IMR-90 (cell line): ENCODE measurements at regions not wholly inside any gene's neighbourhood (a gene's known extent, or its start where the extent isn't known, plus 50 kb on each side); places are given as distances from the start of the nearest gene placed in this dataset.

ENCODE experiments used
- ATAC-seq: fragments of 200-7000 bp; cut with Tn5 transposase; 2 replicates; pipeline ENCODE4 v1.9.1; 2020; ENCODE audit warnings: low read depth, mild to moderate bottlenecking, moderate library complexity
- BruUV-seq: library from RNA; stranded (reverse); fragments of 400-500 nt; replicated peaks from 2 replicates; lab custom pipeline; 2021; lab: Mats Ljungman, UMichigan
- CTCF ChIA-PET: fragments of 300-600 bp; formaldehyde crosslinking; extraction: SDS; loops from one replicate; lab custom pipeline; 2021; ENCODE audit warnings: antibody characterized with exemption; lab: Yijun Ruan, JAX
- POLR2A ChIA-PET: fragments of 300-600 bp; sonication (Branson Sonifier 250); formaldehyde crosslinking; loops from one replicate; lab custom pipeline; 2022; ENCODE audit warnings: antibody characterized with exemption; ENCODE audit not compliant: unreplicated experiment; lab: Charles Lee
- DNase-seq: peaks from one replicate; pipeline ENCODE4 v3.0.0; 2013
- H2AFZ ChIP-seq: replicated peaks from 2 replicates; pipeline ENCODE3; 2013; ENCODE audit warnings: low read length, mild to moderate bottlenecking; ENCODE audit not compliant: poor library complexity
- H2AK5ac ChIP-seq: 2 replicates; pipeline ENCODE4 v1.6.1; 2013; ENCODE audit warnings: low read depth, low read length, inconsistent platforms
- H2AK9ac ChIP-seq: replicated peaks from 2 replicates; pipeline ENCODE3; 2013; ENCODE audit warnings: mild to moderate bottlenecking, low read depth, low read length, moderate library complexity; ENCODE audit not compliant: poor library complexity
- H2BK120ac ChIP-seq: 2 replicates; pipeline ENCODE4 v1.6.1; 2013; ENCODE audit warnings: low read depth, low read length, inconsistent platforms
- H2BK15ac ChIP-seq: 3 replicates; pipeline ENCODE4 v1.6.1; 2013; ENCODE audit warnings: low read depth, low read length, inconsistent platforms
- H2BK20ac ChIP-seq: 2 replicates; pipeline ENCODE4 v1.6.1; 2013; ENCODE audit warnings: low read depth, mild to moderate bottlenecking, inconsistent platforms, low read length, moderate library complexity
- H2BK5ac ChIP-seq: 2 replicates; pipeline ENCODE4 v1.6.1; 2013; ENCODE audit warnings: mild to moderate bottlenecking, low read depth, low read length, inconsistent platforms; ENCODE audit not compliant: poor library complexity, severe bottlenecking
- H3K14ac ChIP-seq: replicated peaks from 2 replicates; pipeline ENCODE4 v1.6.1; 2013; ENCODE audit warnings: low read depth, low read length, inconsistent platforms
- H3K18ac ChIP-seq: 2 replicates; pipeline ENCODE4 v1.6.1; 2013; ENCODE audit warnings: low read depth, low read length, control low read depth
- H3K23ac ChIP-seq: 2 replicates; pipeline ENCODE4 v1.6.1; 2013; ENCODE audit warnings: low read depth, low read length, inconsistent platforms
- H3K27ac ChIP-seq: 2 replicates; pipeline ENCODE4 v1.5.1; 2013; ENCODE audit warnings: mild to moderate bottlenecking, control low read depth, low read length; ENCODE audit not compliant: insufficient read depth
- H3K27me3 ChIP-seq: 2 replicates; pipeline ENCODE4 v1.6.1; 2013; ENCODE audit warnings: low read length; ENCODE audit not compliant: control insufficient read depth, insufficient read depth
- H3K36me3 ChIP-seq: 2 replicates; pipeline ENCODE4 v1.6.1; 2013; ENCODE audit warnings: low read length, mixed read lengths; ENCODE audit not compliant: control insufficient read depth, insufficient read depth
- H3K4ac ChIP-seq: 2 replicates; pipeline ENCODE4 v1.6.1; 2013; ENCODE audit warnings: low read depth, low read length, inconsistent platforms
- H3K4me1 ChIP-seq: 2 replicates; pipeline ENCODE4 v1.6.1; 2013; ENCODE audit warnings: low read length, mixed read lengths; ENCODE audit not compliant: control insufficient read depth, insufficient read depth
- H3K4me2 ChIP-seq: 2 replicates; pipeline ENCODE4 v1.6.1; 2013; ENCODE audit warnings: low read depth, mild to moderate bottlenecking, control low read depth, low read length, moderate library complexity
- H3K4me3 ChIP-seq: 2 replicates; pipeline ENCODE4 v1.5.1; 2013; ENCODE audit warnings: low read depth, mild to moderate bottlenecking, control low read depth, low read length, moderate library complexity; ENCODE audit not compliant: insufficient read depth
- H3K56ac ChIP-seq: 2 replicates; pipeline ENCODE4 v1.6.1; 2013; ENCODE audit warnings: low read length, inconsistent platforms; ENCODE audit not compliant: insufficient read depth; ENCODE audit errors: extremely low read depth
- H3K79me1 ChIP-seq, 2 experiments: 2 replicates each; pipeline ENCODE4 v1.6.1; 2013; ENCODE audit warnings: low read length in 2 of 2, inconsistent platforms in 1 of 2, low read depth in 1 of 2
- H3K9ac ChIP-seq: 2 replicates; pipeline ENCODE4 v1.6.1; 2013; ENCODE audit warnings: low read depth, low read length, control low read depth
- H3K9me1 ChIP-seq: 2 replicates; pipeline ENCODE4 v1.6.1; 2013; ENCODE audit warnings: low read length, inconsistent platforms; ENCODE audit not compliant: insufficient read depth
- H3K9me3 ChIP-seq: 2 replicates; pipeline ENCODE4 v1.6.1; 2013; ENCODE audit warnings: low read length; ENCODE audit not compliant: control insufficient read depth, insufficient read depth
- H4K20me1 ChIP-seq: 2 replicates; pipeline ENCODE4 v1.6.1; 2013; ENCODE audit warnings: low read length, inconsistent platforms; ENCODE audit not compliant: insufficient read depth
- H4K5ac ChIP-seq: 2 replicates; pipeline ENCODE4 v1.6.1; 2013; ENCODE audit warnings: mild to moderate bottlenecking, low read depth, low read length, control low read depth
- H4K8ac ChIP-seq, 2 experiments: 2 replicates each; pipeline ENCODE4 v1.6.1; 2013; ENCODE audit warnings: low read depth in 2 of 2, low read length in 2 of 2, control low read depth in 1 of 2, inconsistent platforms in 1 of 2
- H4K91ac ChIP-seq: 2 replicates; pipeline ENCODE4 v1.6.1; 2013; ENCODE audit warnings: low read depth, low read length, inconsistent platforms; ENCODE audit not compliant: insufficient read depth
- BHLHE40 ChIP-seq: fragments of 150-350 bp; IDR thresholded peaks from 2 replicates; pipeline ENCODE4 v1.6.1; 2016; ENCODE audit warnings: mild to moderate bottlenecking, low read depth, low read length
- CEBPB ChIP-seq: IDR thresholded peaks from 2 replicates; pipeline ENCODE4 v1.6.1; 2012; ENCODE audit warnings: low read depth, low read length, improper control_type of control experiment
- ELK1 ChIP-seq: fragments of 150-350 bp; IDR thresholded peaks from 2 replicates; pipeline ENCODE4 v1.6.1; 2016; ENCODE audit warnings: low read depth, mild to moderate bottlenecking, low read length, moderate library complexity, borderline replicate concordance
- FOS ChIP-seq: fragments of 150-350 bp; IDR thresholded peaks from 2 replicates; pipeline ENCODE4 v1.6.1; 2016; ENCODE audit warnings: low read depth, low read length
- MAZ ChIP-seq: IDR thresholded peaks from 2 replicates; pipeline ENCODE4 v1.6.1; 2012; ENCODE audit warnings: low read depth, mild to moderate bottlenecking, low read length, improper control_type of control experiment, moderate library complexity, borderline replicate concordance
- MXI1 ChIP-seq: IDR thresholded peaks from 2 replicates; pipeline ENCODE4 v1.6.1; 2012; ENCODE audit warnings: low read depth, mild to moderate bottlenecking, low read length, moderate library complexity, borderline replicate concordance
- POLR2A ChIP-seq: IDR thresholded peaks from 2 replicates; pipeline ENCODE4 v1.6.1; 2012; ENCODE audit warnings: mild to moderate bottlenecking, low read depth, low read length
- RAD21 ChIP-seq: IDR thresholded peaks from 2 replicates; pipeline ENCODE4 v1.6.1; 2012; ENCODE audit warnings: low read length, improper control_type of control experiment
- RCOR1 ChIP-seq: IDR thresholded peaks from 2 replicates; pipeline ENCODE4 v1.6.1; 2012; ENCODE audit warnings: mild to moderate bottlenecking, low read length, improper control_type of control experiment; ENCODE audit not compliant: insufficient replicate concordance
- RFX5 ChIP-seq: IDR thresholded peaks from 2 replicates; pipeline ENCODE4 v1.8.0; 2012; ENCODE audit warnings: low read depth, mild to moderate bottlenecking, low read length, moderate library complexity
- SMC3 ChIP-seq: fragments of 150-350 bp; IDR thresholded peaks from 2 replicates; pipeline ENCODE4 v1.6.1; 2016; ENCODE audit warnings: low read depth, mild to moderate bottlenecking, antibody characterized with exemption, low read length, moderate library complexity
- WGBS, 2 experiments: methylation state at CpG; one replicate each; pipeline versions ENCODE4 v1.1.5 to v1.1.7; 2013; ENCODE audit warnings: missing lambda C conversion rate in 2 of 2; ENCODE audit not compliant: insufficient read length in 1 of 2; ENCODE audit errors: extremely low coverage in 2 of 2; 5-methylcytosine and 5-hydroxymethylcytosine counted together
- dilution Hi-C: fragments of 300-500 bp; cut with HindIII; formaldehyde crosslinking; loops from one replicate; pipeline ENCODE4 v1.14.3; 2018; ENCODE audit warnings: low sequenced_read_pairs; ENCODE audit not compliant: unreplicated experiment
- in situ Hi-C: fragments of 300-500 bp; cut with MboI; formaldehyde crosslinking; loops from 3 replicates; pipeline ENCODE4 v1.14.3; 2019; ENCODE audit warnings: low sequenced_read_pairs, inconsistent platforms, mixed read lengths
- intact Hi-C: fragments of 100-400 bp; cut with micrococcal nuclease; formaldehyde crosslinking; loops from 2 replicates; pipeline ENCODE4 v1.10.0; 2022
- TF ChIP-seq, protein P1 (sequence below): fragments of 150-350 bp; IDR thresholded peaks from 2 replicates; pipeline ENCODE4 v1.6.1; 2017; ENCODE audit warnings: mild to moderate bottlenecking, antibody characterized with exemption, low read length, low read depth

GRCh38 chr3:35523838-35524237 lies 115.5 kb upstream of the ARPP21 start:
- H2BK20ac ChIP-seq: no peak overlapping the region
- TF ChIP-seq SMC3: no peak
- TF ChIP-seq POLR2A: no peak
- TF ChIP-seq FOS: no peak
- no peak for TF ChIP-seq MAZ
- TF ChIP-seq BHLHE40: no peak
- TF ChIP-seq MXI1: no peak
- no peak for TF ChIP-seq RAD21
- no peak for TF ChIP-seq CEBPB
- TF ChIP-seq RCOR1: no peak
- TF ChIP-seq, protein P1, sequence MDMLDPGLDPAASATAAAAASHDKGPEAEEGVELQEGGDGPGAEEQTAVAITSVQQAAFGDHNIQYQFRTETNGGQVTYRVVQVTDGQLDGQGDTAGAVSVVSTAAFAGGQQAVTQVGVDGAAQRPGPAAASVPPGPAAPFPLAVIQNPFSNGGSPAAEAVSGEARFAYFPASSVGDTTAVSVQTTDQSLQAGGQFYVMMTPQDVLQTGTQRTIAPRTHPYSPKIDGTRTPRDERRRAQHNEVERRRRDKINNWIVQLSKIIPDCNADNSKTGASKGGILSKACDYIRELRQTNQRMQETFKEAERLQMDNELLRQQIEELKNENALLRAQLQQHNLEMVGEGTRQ: no peak
- TF ChIP-seq ELK1: no peak
- TF ChIP-seq RFX5: no peak
- H3K9ac ChIP-seq: no peak overlapping the region
- no peak overlapping the region for H2BK15ac ChIP-seq
- no TSS peak for BruUV-seq
- no peak overlapping the region for H3K4me2 ChIP-seq
- H3K4me3 ChIP-seq: no peak overlapping the region
- H3K14ac ChIP-seq: no peak overlapping the region
- no peak overlapping the region for H3K4ac ChIP-seq
- H4K5ac ChIP-seq: no peak overlapping the region
- H3K79me1 ChIP-seq: no peaks in the 10 kb centered on the region
- H2BK5ac ChIP-seq: no peak overlapping the region
- ATAC-seq (no peak), DNase-seq (no peak)
- no peak overlapping the region for H2AK5ac ChIP-seq
- no peaks in the 10 kb centered on the region for H3K36me3 ChIP-seq
- H3K27ac ChIP-seq: no peak overlapping the region
- no peak overlapping the region for H2BK120ac ChIP-seq
- no peak overlapping the region for H2AK9ac ChIP-seq
- no peaks in the 10 kb centered on the region for H3K9me1 ChIP-seq
- H3K4me1 ChIP-seq: no peaks in the 10 kb centered on the region
- no peaks in the 10 kb centered on the region for H4K20me1 ChIP-seq
- WGBS, 2 experiments: no CpG with 5 or more reads among the region's 4 CpGs
- H3K56ac ChIP-seq: no peak overlapping the region
- dilution Hi-C loops (no loop called here), intact Hi-C loops (no loop called here), in situ Hi-C loops (no loop called here)
- CTCF ChIA-PET: no interaction called here
- POLR2A ChIA-PET: no interaction called here
- no peak overlapping the region for H2AFZ ChIP-seq
- H3K18ac ChIP-seq: no peak overlapping the region
- 0 out of 2 replicates have a peak, but pooled peaks cover 2% of the 10 kb centered on the region for H3K9me3 ChIP-seq
- H3K27me3 ChIP-seq: no peaks in the 10 kb centered on the region
- no peak overlapping the region for H4K91ac ChIP-seq
- no peak overlapping the region for H4K8ac ChIP-seq
- no peak overlapping the region for H3K23ac ChIP-seq
